ENCODE measurements at regions not wholly inside any gene's neighbourhood (a gene's known extent, or its start where the extent isn't known, plus 50 kb on each side); places are given as distances from the start of the nearest gene placed in this dataset.

GRCh38 chr3:159266779-159267178, 464.9 kb downstream of the MFSD1 start (continued):
- TF ChIP-seq MGA (IDR thresholded peaks at IDR 0.05) (no peak), JUNB (CRISPR knock-in tag; conservative IDR thresholded peaks at IDR 0.05) (no peak), REST (IDR thresholded peaks at IDR 0.05; ENCODE audit: borderline replicate concordance) (peak; percentile 9; the same call in 1 of the 2 replicates), REST (CRISPR knock-in tag; IDR thresholded peaks at IDR 0.05; ENCODE audit: low read depth) (no peak), HDAC3 (IDR thresholded peaks at IDR 0.05; ENCODE audit: borderline replicate concordance, partially characterized antibody) (no peak), NFYB (IDR thresholded peaks at IDR 0.05; ENCODE audit: extremely low read depth, insufficient read length) (peak; percentile 26), RAD21 (CRISPR knock-in tag; conservative IDR thresholded peaks at IDR 0.05 in 1 of 2, IDR thresholded peaks at IDR 0.05 in 1 of 2) (peak; percentile 9 to 28; a peak in 1 of 4 replicates)
